Urothelium cell line (cell line): ENCODE measurements at regions not wholly inside any gene's neighbourhood (a gene's known extent, or its start where the extent isn't known, plus 50 kb on each side); places are given as distances from the start of the nearest gene placed in this dataset.
"Not testable (repeated sequence)": the region's sequence is repeated elsewhere in the genome, so short reads cannot be mapped to it uniquely, and the experiment has no call there.

ENCODE experiments used
- DNase-seq: peaks from one replicate; pipeline ENCODE4 v3.0.0; 2011; ENCODE audit warnings: low spot score, mixed read lengths
- FAIRE-seq: peaks from 2 replicates; lab custom pipeline; 2011; peaks lifted over from hg19 to GRCh38; lab: Jason Lieb, UNC

GRCh38 chr2:107093426-107093957, 207.5 kb upstream of the ST6GAL2 start:
- FAIRE-seq (no peak), DNase-seq (no peak)

- no peak for DNase-seq
- no peak for FAIRE-seq
Measured at GRCh38 chr2:107094450-107094986, 208.6 kb upstream of the ST6GAL2 start.

GRCh38 chr2:107102176-107102575, 216.2 kb upstream of the ST6GAL2 start:
- DNase-seq (no peak), FAIRE-seq (no peak)

- DNase-seq (no peak), FAIRE-seq (no peak)
Measured at GRCh38 chr2:107107351-107107750, 221.4 kb upstream of the ST6GAL2 start.

GRCh38 chr2:107108556-107108955, 222.6 kb upstream of the ST6GAL2 start:
- FAIRE-seq (no peak), DNase-seq (no peak)

GRCh38 chr2:107111623-107112022, 225.7 kb upstream of the ST6GAL2 start:
- FAIRE-seq: no peak

GRCh38 chr2:107112561-107112960, 226.6 kb upstream of the ST6GAL2 start:
- DNase-seq (no peak), FAIRE-seq (no peak)

More at GRCh38 chr2:107111623-107112022, 225.7 kb upstream of the ST6GAL2 start:
- DNase-seq: no peak

- FAIRE-seq: no peak
- DNase-seq: no peak
Measured at GRCh38 chr2:107128381-107128780, 242.4 kb upstream of the ST6GAL2 start.

GRCh38 chr2:107132070-107132469, 246.1 kb upstream of the ST6GAL2 start:
- no peak for DNase-seq
- no peak for FAIRE-seq

GRCh38 chr2:107132746-107133145, 246.8 kb upstream of the ST6GAL2 start:
- no peak for FAIRE-seq
- no peak for DNase-seq

GRCh38 chr2:107133412-107133811, 247.4 kb upstream of the ST6GAL2 start:
- DNase-seq: no peak
- peak; percentile 98 for FAIRE-seq

GRCh38 chr2:107136733-107137132, 250.8 kb upstream of the ST6GAL2 start:
- no peak for FAIRE-seq
- DNase-seq: no peak

GRCh38 chr2:107137706-107138105, 251.7 kb upstream of the ST6GAL2 start:
- FAIRE-seq (no peak), DNase-seq (no peak)

- FAIRE-seq (no peak), DNase-seq (no peak)
Measured at GRCh38 chr2:107146181-107146580, 260.2 kb upstream of the ST6GAL2 start.

GRCh38 chr2:107146645-107147044, 260.7 kb upstream of the ST6GAL2 start:
- not testable (repeated sequence) for DNase-seq, FAIRE-seq

GRCh38 chr2:107148055-107148454, 262.1 kb upstream of the ST6GAL2 start:
- DNase-seq: no peak
- FAIRE-seq: no peak

- FAIRE-seq: no peak
- no peak for DNase-seq
Measured at GRCh38 chr2:107148496-107148895, 262.5 kb upstream of the ST6GAL2 start.

- DNase-seq (no peak), FAIRE-seq (no peak)
Measured at GRCh38 chr2:107160640-107161239, 274.8 kb upstream of the ST6GAL2 start.

- FAIRE-seq (no peak), DNase-seq (no peak)
Measured at GRCh38 chr2:107168141-107168540, 282.2 kb upstream of the ST6GAL2 start.

- FAIRE-seq (no peak), DNase-seq (no peak)
Measured at GRCh38 chr2:107174171-107174570, 288.2 kb upstream of the ST6GAL2 start.

GRCh38 chr2:107182981-107183380, 297.0 kb upstream of the ST6GAL2 start:
- DNase-seq (no peak), FAIRE-seq (no peak)

- FAIRE-seq (no peak), DNase-seq (no peak)
Measured at GRCh38 chr2:107187870-107188269, 301.9 kb upstream of the ST6GAL2 start.

GRCh38 chr2:107195631-107196030, 309.7 kb upstream of the ST6GAL2 start:
- peak; percentile 30 for FAIRE-seq
- DNase-seq: no peak
